ENCODE measurements at regions not wholly inside any gene's neighbourhood (a gene's known extent, or its start where the extent isn't known, plus 50 kb on each side); places are given as distances from the start of the nearest gene placed in this dataset.

- TF ChIP-seq, protein P1, sequence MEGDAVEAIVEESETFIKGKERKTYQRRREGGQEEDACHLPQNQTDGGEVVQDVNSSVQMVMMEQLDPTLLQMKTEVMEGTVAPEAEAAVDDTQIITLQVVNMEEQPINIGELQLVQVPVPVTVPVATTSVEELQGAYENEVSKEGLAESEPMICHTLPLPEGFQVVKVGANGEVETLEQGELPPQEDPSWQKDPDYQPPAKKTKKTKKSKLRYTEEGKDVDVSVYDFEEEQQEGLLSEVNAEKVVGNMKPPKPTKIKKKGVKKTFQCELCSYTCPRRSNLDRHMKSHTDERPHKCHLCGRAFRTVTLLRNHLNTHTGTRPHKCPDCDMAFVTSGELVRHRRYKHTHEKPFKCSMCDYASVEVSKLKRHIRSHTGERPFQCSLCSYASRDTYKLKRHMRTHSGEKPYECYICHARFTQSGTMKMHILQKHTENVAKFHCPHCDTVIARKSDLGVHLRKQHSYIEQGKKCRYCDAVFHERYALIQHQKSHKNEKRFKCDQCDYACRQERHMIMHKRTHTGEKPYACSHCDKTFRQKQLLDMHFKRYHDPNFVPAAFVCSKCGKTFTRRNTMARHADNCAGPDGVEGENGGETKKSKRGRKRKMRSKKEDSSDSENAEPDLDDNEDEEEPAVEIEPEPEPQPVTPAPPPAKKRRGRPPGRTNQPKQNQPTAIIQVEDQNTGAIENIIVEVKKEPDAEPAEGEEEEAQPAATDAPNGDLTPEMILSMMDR (IDR thresholded peaks at IDR 0.05 in 2 of 3, conservative IDR thresholded peaks at IDR 0.05 in 1 of 3; ENCODE audit: borderline replicate concordance in 1 of 3, insufficient read depth in 1 of 3, low read depth in 2 of 3, low read length in 2 of 3), result no peak
- TF ChIP-seq ZNF274 (IDR thresholded peaks at IDR 0.05; ENCODE audit: low read depth, low read length) (no peak), TCF7L2 (IDR thresholded peaks at IDR 0.05; ENCODE audit: borderline replicate concordance, extremely low read depth, insufficient read depth, insufficient read length) (no peak), YY1 (IDR thresholded peaks at IDR 0.05; ENCODE audit: extremely low read depth, insufficient replicate concordance, low read depth, low read length) (no peak), EGR1 (IDR thresholded peaks at IDR 0.05; ENCODE audit: low read depth) (no peak)
Observed at GRCh38 chr11:37812281-37812880, 1214.3 kb upstream of the RAG2 start.
